ENCODE measurements at regions not wholly inside any gene's neighbourhood (a gene's known extent, or its start where the extent isn't known, plus 50 kb on each side); places are given as distances from the start of the nearest gene placed in this dataset.

DNA sequence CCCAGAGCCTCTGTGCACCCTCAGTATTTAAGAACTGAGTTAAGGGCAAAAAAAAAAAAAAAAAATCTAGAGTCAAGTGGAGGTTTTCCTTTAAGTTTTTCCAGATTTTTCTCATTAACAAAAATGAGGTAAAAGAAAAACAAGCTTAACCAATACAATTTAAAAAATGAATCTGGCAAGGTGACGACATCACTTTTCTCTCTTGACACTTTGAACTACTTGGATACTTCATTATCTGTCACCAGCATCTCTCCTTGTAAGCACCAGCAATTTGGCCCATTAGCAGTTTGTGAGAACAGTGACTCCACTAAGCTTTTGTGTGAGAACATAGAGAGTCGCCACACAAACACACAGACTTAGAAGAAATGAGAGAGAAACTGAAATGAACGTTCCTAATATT lies 345.7 kb upstream of the SLC30A5 start:
- no peak for DNase-seq (ENCODE audit: low read depth)

DNA sequence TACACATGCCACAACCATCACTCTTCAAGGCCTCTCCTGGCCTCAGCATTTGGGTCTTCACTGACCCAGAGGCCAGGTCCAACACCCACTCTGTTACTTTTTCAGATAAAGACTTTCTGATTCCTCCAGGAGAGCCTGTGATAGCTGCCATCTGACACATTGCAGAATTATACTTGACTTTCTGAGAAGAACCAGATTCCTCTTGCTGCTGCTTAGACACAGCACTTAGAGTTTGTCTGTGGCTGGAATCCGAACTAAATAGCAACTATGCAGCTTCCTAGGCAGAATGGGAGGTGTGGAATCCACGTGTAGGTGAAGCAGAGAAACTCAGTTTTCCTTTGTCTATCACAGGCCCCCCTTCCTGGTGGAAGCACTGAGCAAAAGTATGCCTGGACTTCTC lies 344.7 kb upstream of the SLC30A5 start:
- no peak for DNase-seq (ENCODE audit: low read depth)

GRCh38 chr5:68749631-68750030 lies 344.2 kb upstream of the SLC30A5 start:
- DNase-seq (ENCODE audit: low read depth), result no peak

DNA sequence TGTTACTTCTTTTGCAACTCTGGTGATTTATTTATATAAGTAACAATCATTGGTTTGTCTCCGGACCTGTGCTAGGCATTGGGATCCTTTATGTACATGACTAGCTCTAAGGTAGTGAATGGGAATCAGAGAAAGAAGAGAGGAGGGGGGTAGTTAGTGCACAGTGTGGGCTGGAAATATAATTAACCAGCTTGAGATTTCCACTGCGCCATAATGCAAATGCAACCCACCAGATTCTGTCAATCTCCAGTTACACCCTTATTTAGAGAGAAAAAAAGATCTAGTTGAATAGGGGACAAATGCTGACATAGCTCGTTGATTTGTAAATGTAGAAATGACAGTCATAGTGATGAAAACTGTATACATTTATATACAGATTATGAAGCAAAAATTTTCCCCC lies 342.2 kb upstream of the SLC30A5 start:
- DNase-seq (ENCODE audit: low read depth), result no peak

- no peak for DNase-seq (ENCODE audit: low read depth)
Measured at GRCh38 chr5:68754536-68754935, 339.3 kb upstream of the SLC30A5 start.

DNA sequence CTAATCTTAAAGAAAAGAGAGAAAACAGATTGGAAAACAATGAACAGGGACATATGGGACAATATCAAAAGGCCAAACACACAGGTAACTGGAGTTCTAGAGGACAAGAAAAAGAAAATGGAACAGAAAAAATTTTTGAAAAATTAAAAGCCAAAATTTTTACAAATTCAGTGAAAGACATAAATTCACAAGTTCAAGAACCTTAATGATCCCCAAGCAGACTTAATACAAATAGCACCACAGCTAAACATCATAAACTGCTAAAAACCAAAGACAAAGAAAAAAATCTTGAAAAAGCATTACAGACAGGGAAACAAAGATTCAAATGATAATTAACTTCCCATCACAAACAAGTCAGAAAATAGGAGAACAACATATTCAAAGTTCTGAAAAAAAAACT lies 338.5 kb upstream of the SLC30A5 start:
- DNase-seq (ENCODE audit: low read depth), result no peak

DNA sequence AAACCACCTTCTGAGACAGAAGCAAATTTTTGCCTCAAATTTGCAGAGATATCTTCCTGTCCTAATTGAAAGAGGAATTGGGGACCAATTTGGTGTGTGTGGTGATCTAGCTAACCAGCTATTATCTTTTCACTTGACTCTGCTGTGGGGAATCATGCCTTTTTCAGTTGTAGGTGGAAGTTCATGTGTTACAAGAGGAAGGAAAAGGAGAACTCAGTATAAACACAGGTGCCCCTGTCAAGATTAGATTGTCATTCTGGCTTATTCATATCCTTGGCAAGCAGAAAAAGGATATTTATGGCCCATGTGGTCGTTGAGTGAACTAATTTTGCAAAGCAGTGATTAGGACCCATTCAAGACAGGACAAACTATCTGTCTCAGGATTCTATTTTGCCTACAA lies 336.8 kb upstream of the SLC30A5 start:
- DNase-seq (ENCODE audit: low read depth), result no peak

GRCh38 chr5:68757626-68758212 lies 336.1 kb upstream of the SLC30A5 start:
- DNase-seq (ENCODE audit: low read depth), result no peak

DNA sequence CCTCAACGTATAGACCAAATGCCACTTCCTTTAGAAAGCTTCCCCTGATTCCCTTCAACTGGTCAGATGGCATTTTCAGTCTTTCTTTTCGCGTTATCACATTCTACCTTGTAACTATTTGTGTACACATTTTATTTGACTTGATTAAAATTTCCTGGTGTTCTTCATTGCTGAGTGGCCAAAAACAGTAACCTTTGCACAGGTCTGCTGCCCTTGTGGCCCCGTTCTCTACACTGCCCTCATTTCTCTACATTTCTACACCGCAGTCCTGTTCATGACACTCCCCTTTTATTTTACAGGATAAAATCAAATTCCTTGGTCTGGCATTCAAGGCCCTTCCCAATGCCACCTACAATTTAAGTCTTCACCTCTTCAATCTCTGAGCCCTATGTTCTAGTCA lies 334.2 kb upstream of the SLC30A5 start:
- DNase-seq (ENCODE audit: low read depth), result no peak

DNA sequence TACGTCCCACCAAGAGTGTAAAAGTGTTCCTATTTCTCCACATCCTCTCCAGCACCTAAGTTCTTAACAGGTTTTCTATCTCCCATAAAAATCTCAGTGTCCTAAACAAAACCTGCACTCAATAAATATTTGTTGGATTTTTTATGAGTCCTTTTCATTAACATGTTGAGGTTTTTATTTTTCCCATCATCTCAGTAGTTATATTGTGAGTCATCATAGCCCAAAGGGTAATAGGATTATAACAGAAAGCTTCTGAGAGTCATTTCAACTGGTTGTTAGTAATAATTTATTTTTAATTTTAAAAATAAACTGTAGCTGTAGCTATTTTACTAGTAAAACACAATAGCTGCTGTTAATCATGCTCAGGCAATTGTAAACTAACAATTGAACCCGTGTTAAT lies 331.6 kb upstream of the SLC30A5 start:
- no peak for DNase-seq (ENCODE audit: low read depth)

GRCh38 chr5:68766952-68767464 lies 326.8 kb upstream of the SLC30A5 start:
- DNase-seq (ENCODE audit: low read depth), result no peak

GRCh38 chr5:68770551-68770950 lies 323.3 kb upstream of the SLC30A5 start:
- DNase-seq (ENCODE audit: low read depth), result no peak

GRCh38 chr5:68771221-68771620 lies 322.6 kb upstream of the SLC30A5 start:
- DNase-seq (ENCODE audit: low read depth), result no peak

GRCh38 chr5:68771732-68772131 lies 322.1 kb upstream of the SLC30A5 start:
- DNase-seq (ENCODE audit: low read depth), result no peak

DNA sequence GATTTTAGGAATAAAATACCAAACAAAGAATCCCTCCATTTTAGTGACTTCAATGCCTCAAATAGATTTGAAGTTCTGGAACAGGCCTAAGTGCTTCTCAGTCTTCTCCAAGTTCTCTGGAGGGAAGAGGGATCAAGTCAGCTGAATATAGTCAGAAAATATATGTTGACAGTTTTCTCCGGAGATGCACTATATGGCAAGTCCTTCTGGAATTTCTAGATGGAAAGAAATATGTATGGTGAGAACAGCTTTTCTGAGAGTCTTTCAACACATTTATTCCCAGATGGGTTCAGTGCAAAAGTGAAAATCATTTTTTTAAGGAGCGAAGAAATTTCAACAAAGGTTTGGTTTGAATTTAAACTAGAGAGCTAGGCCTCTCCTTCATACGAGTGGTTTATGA lies 317.4 kb upstream of the SLC30A5 start:
- no peak for DNase-seq (ENCODE audit: low read depth)

- DNase-seq (ENCODE audit: low read depth), result no peak
Measured at GRCh38 chr5:68777135-68777534, 316.7 kb upstream of the SLC30A5 start.

- no peak for DNase-seq (ENCODE audit: low read depth)
Measured at GRCh38 chr5:68778484-68778883, 315.3 kb upstream of the SLC30A5 start.

GRCh38 chr5:68780299-68780955 lies 313.4 kb upstream of the SLC30A5 start:
- no peak for DNase-seq (ENCODE audit: low read depth)

DNA sequence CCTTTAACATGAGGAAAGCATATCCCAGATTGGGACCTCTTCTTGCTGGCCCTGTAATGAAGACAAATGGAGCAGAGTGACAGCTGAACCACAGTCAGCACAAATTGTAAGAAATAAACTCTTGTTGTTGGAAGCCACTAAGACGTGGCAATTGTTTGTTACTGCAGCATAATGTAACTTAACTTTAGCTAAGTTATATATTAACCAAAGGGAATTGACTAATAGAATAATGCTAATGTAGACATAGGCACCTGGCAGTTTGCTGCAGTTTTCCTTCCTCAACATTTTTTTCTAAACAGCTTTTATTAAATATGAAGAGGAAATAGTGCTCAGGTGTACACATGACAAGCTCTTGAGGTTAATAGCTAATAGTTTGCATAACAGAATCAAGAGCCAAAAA lies 300.7 kb upstream of the SLC30A5 start:
- DNase-seq (ENCODE audit: low read depth), result no peak

DNA sequence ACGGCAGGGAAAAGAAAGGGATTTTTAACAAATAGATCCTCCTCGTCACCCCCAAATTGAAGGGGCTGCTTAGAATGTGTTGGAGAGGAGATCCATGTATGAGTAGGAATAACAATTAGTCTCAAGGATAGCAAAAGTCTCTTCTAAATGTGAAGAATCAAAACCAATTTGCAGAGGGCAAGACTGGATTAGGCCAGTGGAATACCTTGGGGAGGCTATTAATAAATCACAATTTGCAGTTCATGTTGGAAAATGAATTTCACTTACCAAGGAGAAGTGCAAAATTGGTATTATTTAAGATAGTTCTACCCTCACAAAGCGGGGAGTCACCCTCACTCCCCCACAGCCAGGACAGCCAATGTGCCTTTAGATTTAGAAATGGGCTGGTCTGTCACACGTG lies 299.8 kb upstream of the SLC30A5 start:
- no peak for DNase-seq (ENCODE audit: low read depth)

DNA sequence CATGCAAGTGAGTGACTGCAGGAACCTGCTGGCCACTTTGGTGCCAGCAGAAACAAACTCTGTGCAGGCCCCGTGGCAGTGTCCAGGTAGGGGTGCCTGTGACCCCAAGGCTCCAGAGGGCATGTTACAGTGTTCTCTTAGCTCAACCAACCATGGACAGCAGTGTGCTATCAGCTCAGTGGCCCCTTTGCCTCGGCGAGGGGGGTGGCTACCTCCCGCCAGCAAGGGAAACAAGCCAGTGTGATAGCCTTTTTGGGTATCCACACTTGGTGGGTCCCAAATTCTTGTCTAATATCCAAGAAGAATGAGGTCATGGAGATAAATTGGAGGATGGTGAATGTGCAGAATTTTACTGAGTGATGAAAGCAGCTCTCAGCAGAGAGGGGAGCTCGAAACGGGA lies 298.6 kb upstream of the SLC30A5 start:
- no peak for DNase-seq (ENCODE audit: low read depth)

- DNase-seq (ENCODE audit: low read depth), result no peak
Measured at GRCh38 chr5:68798877-68799843, 294.7 kb upstream of the SLC30A5 start.

GRCh38 chr5:68802430-68802829 lies 291.4 kb upstream of the SLC30A5 start:
- no peak for DNase-seq (ENCODE audit: low read depth)

Data from non-pigmented ciliary epithelial cell (primary cell).